HEK293 (cell line): ENCODE measurements at regions not wholly inside any gene's neighbourhood (a gene's known extent, or its start where the extent isn't known, plus 50 kb on each side); places are given as distances from the start of the nearest gene placed in this dataset.

Source experiments
- CTCF ChIP-seq: fragments of 450-650 bp; formaldehyde crosslinking; IDR thresholded peaks from 2 replicates; pipeline ENCODE4 v1.5.1; 2016; ENCODE audit warnings: missing biosample characterization, missing genetic modification characterization
- ELK4 ChIP-seq: IDR thresholded peaks from 2 replicates; pipeline ENCODE4 v1.6.1; 2011; ENCODE audit warnings: mild to moderate bottlenecking, low read depth, low read length, borderline replicate concordance
- GLIS1 ChIP-seq: fragments of 450-650 bp; formaldehyde crosslinking; IDR thresholded peaks from 2 replicates; pipeline ENCODE4 v1.5.1; 2016; ENCODE audit warnings: missing biosample characterization, missing genetic modification characterization
- HOXC10 ChIP-seq: sonication (generic); formaldehyde crosslinking; IDR thresholded peaks from 2 replicates; pipeline ENCODE4 v1.8.1; 2023; ENCODE audit warnings: mild to moderate bottlenecking, missing genetic modification reagents
- REST ChIP-seq: fragments of 450-650 bp; formaldehyde crosslinking; IDR thresholded peaks from 2 replicates; pipeline ENCODE4 v1.5.1; 2016; ENCODE audit warnings: missing biosample characterization, missing genetic modification characterization
- ZBTB26 ChIP-seq: fragments of 450-650 bp; formaldehyde crosslinking; optimal IDR thresholded peaks from 2 replicates; pipeline ENCODE3; 2016; ENCODE audit warnings: missing biosample characterization, mild to moderate bottlenecking, missing genetic modification characterization
- ZFP69B ChIP-seq: fragments of 450-650 bp; formaldehyde crosslinking; IDR thresholded peaks from 2 replicates; pipeline ENCODE4 v1.5.1; 2016; ENCODE audit warnings: missing biosample characterization, missing genetic modification characterization
- ZNF121 ChIP-seq: fragments of 450-650 bp; formaldehyde crosslinking; IDR thresholded peaks from 2 replicates; pipeline ENCODE4 v1.5.1; 2016; ENCODE audit warnings: missing biosample characterization, missing genetic modification characterization
- ZNF132 ChIP-seq: fragments of 450-650 bp; formaldehyde crosslinking; IDR thresholded peaks from 2 replicates; pipeline ENCODE4 v1.5.1; 2017; ENCODE audit warnings: missing biosample characterization, missing genetic modification characterization, borderline replicate concordance
- ZNF175 ChIP-seq: fragments of 450-650 bp; formaldehyde crosslinking; IDR thresholded peaks from 2 replicates; pipeline ENCODE4 v1.5.1; 2016; ENCODE audit warnings: missing biosample characterization, missing genetic modification characterization
- ZNF248 ChIP-seq: fragments of 450-650 bp; formaldehyde crosslinking; IDR thresholded peaks from 2 replicates; pipeline ENCODE4 v1.5.1; 2017; ENCODE audit warnings: missing biosample characterization, missing genetic modification characterization
- ZNF274 ChIP-seq, 2 experiments: fragments of 200-500 bp in 1 of 2; fragments of 450-650 bp in 1 of 2; sonication (Bioruptor generic) in 1 of 2; formaldehyde crosslinking in 1 of 2; IDR thresholded peaks; 2 replicates each; pipeline versions ENCODE4 v1.5.1 to v1.6.1; 2014 to 2016; ENCODE audit warnings: borderline replicate concordance in 1 of 2, inconsistent platforms in 1 of 2, low read length in 1 of 2, missing biosample characterization in 1 of 2, missing genetic modification characterization in 1 of 2
- ZNF302 ChIP-seq: fragments of 450-650 bp; formaldehyde crosslinking; IDR thresholded peaks from 2 replicates; pipeline ENCODE4 v1.5.1; 2016; ENCODE audit warnings: missing biosample characterization, missing genetic modification characterization, low read depth
- ZNF362 ChIP-seq: fragments of 450-650 bp; formaldehyde crosslinking; IDR thresholded peaks from 2 replicates; pipeline ENCODE4 v1.5.1; 2016; ENCODE audit warnings: missing biosample characterization, missing genetic modification characterization

GRCh38 chr3:191123946-191124345 is 75.1 kb upstream of the OSTN start:
- no peak for TF ChIP-seq CTCF (tag by site-specific recombination)
- TF ChIP-seq HOXC10 (CRISPR knock-in tag): no peak
- no peak for TF ChIP-seq ZNF248 (tag by site-specific recombination)
- TF ChIP-seq ZBTB26 (tag by site-specific recombination): no peak
- TF ChIP-seq ZNF132: no peak
- TF ChIP-seq ZNF175 (tag by site-specific recombination): no peak
- TF ChIP-seq REST (tag by site-specific recombination): no peak
- no peak for TF ChIP-seq GLIS1
- no peak for TF ChIP-seq ZFP69B (tag by site-specific recombination)
- no peak for TF ChIP-seq ELK4
- no peak for TF ChIP-seq ZNF274 (IDR thresholded peaks at IDR 0.05; ENCODE audit: low read length)
- TF ChIP-seq ZNF274 (tag by site-specific recombination; IDR thresholded peaks at IDR 0.05; ENCODE audit: borderline replicate concordance): no peak
- no peak for TF ChIP-seq ZNF362 (tag by site-specific recombination)
- TF ChIP-seq ZNF302 (tag by site-specific recombination): no peak
- no peak for TF ChIP-seq ZNF121 (tag by site-specific recombination)
